ENCODE measurements at regions not wholly inside any gene's neighbourhood (a gene's known extent, or its start where the extent isn't known, plus 50 kb on each side); places are given as distances from the start of the nearest gene placed in this dataset.

DNA sequence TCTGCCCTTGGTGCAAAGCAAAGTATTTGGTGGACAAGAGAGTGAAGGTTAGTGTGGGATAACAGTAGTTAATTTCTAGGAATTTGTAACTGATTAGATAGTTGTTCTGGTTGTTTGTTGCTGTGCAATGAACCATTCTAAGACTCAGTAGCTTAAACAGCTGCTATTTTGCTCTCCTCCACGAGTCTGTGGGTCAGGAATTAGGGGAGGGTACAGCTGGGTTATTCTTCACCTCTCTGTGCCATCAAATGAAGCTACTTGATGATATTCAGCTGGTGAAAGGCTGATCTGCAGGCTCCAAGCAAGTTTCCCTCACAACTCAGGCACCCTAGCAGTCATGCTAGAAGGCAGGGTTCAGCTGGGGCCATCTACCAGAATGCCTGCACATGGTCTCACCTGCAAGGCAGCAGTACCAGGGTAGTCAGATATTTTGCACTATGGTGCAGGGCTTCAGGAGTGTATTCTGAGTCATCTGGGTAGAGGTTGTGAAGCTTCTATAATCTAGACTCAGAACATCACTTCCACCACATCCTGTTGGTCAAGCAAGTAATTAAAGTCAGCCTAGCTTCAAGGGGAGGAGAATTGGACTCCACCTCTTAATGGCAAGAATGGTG lies 159.5 kb upstream of the SLC28A3 start:
- no peak overlapping the region for H3K4me3 ChIP-seq
- WGBS (ENCODE audit: missing lambda C conversion rate): 0% methylated on average over 1 of the region's 1 CpG
- TF ChIP-seq HEYL (CRISPR knock-in tag; IDR thresholded peaks at IDR 0.05): no peak
- no peak for TF ChIP-seq ELK1 (IDR thresholded peaks at IDR 0.05; ENCODE audit: low read depth, low read length)
- no peak for TF ChIP-seq BHLHE40 (IDR thresholded peaks at IDR 0.05; ENCODE audit: low read depth, low read length)
- TF ChIP-seq MYC (IDR thresholded peaks at IDR 0.05; ENCODE audit: borderline replicate concordance, low read length): no peak
- TF ChIP-seq JUN (IDR thresholded peaks at IDR 0.05): no peak

GRCh38 chr9:84500826-84501225 lies 160.3 kb upstream of the SLC28A3 start:
- no peak for ATAC-seq
- no peak for TF ChIP-seq POLR2A (IDR thresholded peaks at IDR 0.05; ENCODE audit: low read length)
- no peak for TF ChIP-seq RCOR1 (IDR thresholded peaks at IDR 0.05; ENCODE audit: low read depth, low read length)
- TF ChIP-seq ZNF302 (CRISPR knock-in tag; IDR thresholded peaks at IDR 0.05): no peak
- no peak for TF ChIP-seq HEYL (CRISPR knock-in tag; IDR thresholded peaks at IDR 0.05)
- WGBS (ENCODE audit: missing lambda C conversion rate): 4% methylated on average over 3 of the region's 3 CpGs
- H3K27ac ChIP-seq: no peak overlapping the region
- no peaks in the 10 kb centered on the region for H3K4me1 ChIP-seq
- H3K4me2 ChIP-seq: no peak overlapping the region
- POLR2A ChIA-PET: no interaction called here
- FAIRE-seq: no peak
- no peak overlapping the region for H3K4me3 ChIP-seq
- CTCF ChIA-PET: interaction anchor here (1.4 kb wide), 1 partner anchor 167 kb away, joined by 3 read pairs; no protein-coding TSS in a partner anchor
- DNase-seq (ENCODE audit: low read depth in 1 of 2, low spot score in 1 of 2): no peak
- no peaks in the 10 kb centered on the region; the same call in 2 of the 3 replicates for H3K9me3 ChIP-seq

More for the DNA sequence above, 159.5 kb upstream of the SLC28A3 start:
- ChIA-PET POLR2A (no interaction called here), CTCF (interaction anchor here (1.0 to 1.4 kb wide), 2 partner anchors 103 to 168 kb away, joined by 3 read pairs; no protein-coding TSS in a partner anchor)
- Histone ChIP-seq H3K9me3 (no peaks in the 10 kb centered on the region; the same call in 2 of the 3 replicates), H3K4me2 (no peak overlapping the region), H3K4me1 (no peaks in the 10 kb centered on the region), H3K27ac (no peak overlapping the region)
- ATAC-seq (no peak), FAIRE-seq (no peak), DNase-seq (ENCODE audit: low read depth in 1 of 2, low spot score in 1 of 2) (no peak)

GRCh38 chr9:84501587-84501986 lies 161.0 kb upstream of the SLC28A3 start:
- H3K27ac ChIP-seq: no peak overlapping the region
- no peak for TF ChIP-seq KDM5A (IDR thresholded peaks at IDR 0.05)
- TF ChIP-seq KDM1A (IDR thresholded peaks at IDR 0.05; ENCODE audit: low read depth): no peak
- no peak for TF ChIP-seq JUNB (IDR thresholded peaks at IDR 0.05)
- TF ChIP-seq HDAC2 (IDR thresholded peaks at IDR 0.05): no peak
- no peak for TF ChIP-seq HES2 (IDR thresholded peaks at IDR 0.05)
- no peak for TF ChIP-seq NR3C1 (IDR thresholded peaks at IDR 0.05)
- TF ChIP-seq CHD2 (IDR thresholded peaks at IDR 0.05; ENCODE audit: low read length, partially characterized antibody): no peak
- TF ChIP-seq HEYL (CRISPR knock-in tag; IDR thresholded peaks at IDR 0.05): no peak
- TF ChIP-seq RCOR1 (IDR thresholded peaks at IDR 0.05; ENCODE audit: low read depth, low read length): no peak
- no peak for TF ChIP-seq FOSL2 (IDR thresholded peaks at IDR 0.05)
- TF ChIP-seq FOSL2 (CRISPR knock-in tag; IDR thresholded peaks at IDR 0.05): no peak
- TF ChIP-seq BCL3 (IDR thresholded peaks at IDR 0.05): no peak
- FAIRE-seq (no peak), DNase-seq (ENCODE audit: low read depth in 1 of 2, low spot score in 1 of 2) (no peak), ATAC-seq (no peak)
- ChIA-PET POLR2A (no interaction called here), CTCF (no interaction called here)
- no peaks in the 10 kb centered on the region for H3K4me1 ChIP-seq
- no peaks in the 10 kb centered on the region; the same call in 2 of the 3 replicates for H3K9me3 ChIP-seq
- no peak overlapping the region for H3K4me3 ChIP-seq
- no peak overlapping the region for H3K4me2 ChIP-seq

GRCh38 chr9:84502066-84502465 lies 161.5 kb upstream of the SLC28A3 start:
- H3K4me1 ChIP-seq: no peaks in the 10 kb centered on the region
- DNase-seq (ENCODE audit: low read depth in 1 of 2, low spot score in 1 of 2) (no peak), FAIRE-seq (no peak), ATAC-seq (no peak)
- POLR2A ChIA-PET: no interaction called here
- CTCF ChIA-PET: interaction anchor here (0.7 kb wide), 1 partner anchor 99 kb away, joined by 3 read pairs; no protein-coding TSS in a partner anchor
- no peak overlapping the region for H3K4me3 ChIP-seq
- H3K9me3 ChIP-seq: no peaks in the 10 kb centered on the region; the same call in 2 of the 3 replicates
- H3K4me2 ChIP-seq: no peak overlapping the region
- no peak overlapping the region for H3K27ac ChIP-seq
- TF ChIP-seq RAD21 (conservative IDR thresholded peaks at IDR 0.05 in 1 of 2, IDR thresholded peaks at IDR 0.05 in 1 of 2) (no peak), ESRRA (IDR thresholded peaks at IDR 0.05; ENCODE audit: borderline replicate concordance, low read length) (no peak), HDAC2 (IDR thresholded peaks at IDR 0.05) (no peak), POLR2AphosphoS2 (conservative IDR thresholded peaks at IDR 0.05; ENCODE audit: low read length) (no peak), RARB (CRISPR knock-in tag; IDR thresholded peaks at IDR 0.05) (no peak), ZC3H11A (IDR thresholded peaks at IDR 0.05) (no peak), USF2 (IDR thresholded peaks at IDR 0.05) (no peak), SREBF2 (IDR thresholded peaks at IDR 0.05) (no peak), CHD4 (IDR thresholded peaks at IDR 0.05; ENCODE audit: borderline replicate concordance) (no peak)

Measured in A549 (cell line).